HEK293 (cell line): ENCODE measurements at regions not wholly inside any gene's neighbourhood (a gene's known extent, or its start where the extent isn't known, plus 50 kb on each side); places are given as distances from the start of the nearest gene placed in this dataset.

Source experiments
- CTCF ChIA-PET: fragments of 350-600 bp; formaldehyde crosslinking; extraction: SDS; loops from one replicate; lab custom pipeline; 2021; ENCODE audit warnings: antibody characterized with exemption; lab: Yijun Ruan, JAX
- POLR2A ChIA-PET: fragments of 300-600 bp; formaldehyde crosslinking; extraction: SDS; loops from one replicate; lab custom pipeline; 2020; ENCODE audit warnings: antibody characterized with exemption, inconsistent platforms; lab: Yijun Ruan, JAX
- H3K27ac ChIP-seq: fragments of 200-500 bp; sonication (Bioruptor generic); 2 replicates; pipeline ENCODE4 v1.5.1; 2014; ENCODE audit warnings: low read depth, low read length, control low read depth, inconsistent platforms; ENCODE audit errors: extremely low read depth
- H3K36me3 ChIP-seq, 2 experiments: fragments of 200-500 bp in 1 of 2; sonication (Bioruptor generic) in 1 of 2; 1 replicate in 1 of 2; 2 replicates in 1 of 2; pipeline ENCODE4 v1.5.1; 2014 to 2017; ENCODE audit warnings: inconsistent platforms in 2 of 2, low read length in 2 of 2; ENCODE audit not compliant: control insufficient read depth in 2 of 2, insufficient read depth in 1 of 2
- H3K4me1 ChIP-seq: fragments of 200-500 bp; sonication (Bioruptor generic); 2 replicates; pipeline ENCODE4 v1.5.1; 2014; ENCODE audit warnings: mild to moderate bottlenecking, low read length, inconsistent platforms; ENCODE audit not compliant: control insufficient read depth, insufficient read depth
- H3K4me3 ChIP-seq: 2 replicates; pipeline ENCODE4 v1.5.1; 2011; ENCODE audit warnings: low read depth, mild to moderate bottlenecking, control low read depth, low read length, moderate library complexity
- H3K9me3 ChIP-seq: fragments of 200-500 bp; sonication (Bioruptor generic); 2 replicates; pipeline ENCODE4 v1.5.1; 2014; ENCODE audit warnings: low read depth, low read length, inconsistent platforms; ENCODE audit not compliant: control insufficient read depth, insufficient read depth
- PRDM2 ChIP-seq: fragments of 450-650 bp; formaldehyde crosslinking; IDR thresholded peaks from 2 replicates; pipeline ENCODE4 v1.5.1; 2016; ENCODE audit warnings: missing biosample characterization, missing genetic modification characterization, borderline replicate concordance
- ZBTB21 ChIP-seq: fragments of 450-650 bp; formaldehyde crosslinking; IDR thresholded peaks from 2 replicates; pipeline ENCODE4 v1.5.1; 2017; ENCODE audit warnings: missing biosample characterization, missing genetic modification characterization
- ZIC2 ChIP-seq: fragments of 450-650 bp; formaldehyde crosslinking; IDR thresholded peaks from 2 replicates; pipeline ENCODE4 v1.5.1; 2016; ENCODE audit warnings: missing biosample characterization, missing genetic modification characterization
- ZNF121 ChIP-seq: fragments of 450-650 bp; formaldehyde crosslinking; IDR thresholded peaks from 2 replicates; pipeline ENCODE4 v1.5.1; 2016; ENCODE audit warnings: missing biosample characterization, missing genetic modification characterization
- ZNF132 ChIP-seq: fragments of 450-650 bp; formaldehyde crosslinking; IDR thresholded peaks from 2 replicates; pipeline ENCODE4 v1.5.1; 2017; ENCODE audit warnings: missing biosample characterization, missing genetic modification characterization, borderline replicate concordance
- ZNF16 ChIP-seq: fragments of 450-650 bp; formaldehyde crosslinking; IDR thresholded peaks from 2 replicates; pipeline ENCODE4 v1.5.1; 2016; ENCODE audit warnings: low read depth, missing biosample characterization, missing genetic modification characterization
- ZNF169 ChIP-seq: fragments of 450-650 bp; formaldehyde crosslinking; IDR thresholded peaks from 2 replicates; pipeline ENCODE4 v1.5.1; 2016; ENCODE audit warnings: missing biosample characterization, missing genetic modification characterization
- ZNF174 ChIP-seq: fragments of 450-650 bp; formaldehyde crosslinking; IDR thresholded peaks from 2 replicates; pipeline ENCODE4 v1.5.0; 2017; ENCODE audit warnings: missing biosample characterization, mild to moderate bottlenecking, missing genetic modification characterization
- ZNF175 ChIP-seq: fragments of 450-650 bp; formaldehyde crosslinking; IDR thresholded peaks from 2 replicates; pipeline ENCODE4 v1.5.1; 2016; ENCODE audit warnings: missing biosample characterization, missing genetic modification characterization
- ZNF23 ChIP-seq: fragments of 450-650 bp; formaldehyde crosslinking; IDR thresholded peaks from 2 replicates; pipeline ENCODE4 v1.5.1; 2016; ENCODE audit warnings: missing biosample characterization, missing genetic modification characterization, borderline replicate concordance
- ZNF239 ChIP-seq: fragments of 450-650 bp; formaldehyde crosslinking; IDR thresholded peaks from 2 replicates; pipeline ENCODE4 v1.5.1; 2016; ENCODE audit warnings: missing biosample characterization, missing genetic modification characterization
- ZNF24 ChIP-seq: fragments of 450-650 bp; formaldehyde crosslinking; IDR thresholded peaks from 2 replicates; pipeline ENCODE4 v1.5.1; 2016; ENCODE audit warnings: missing biosample characterization, missing genetic modification characterization
- ZNF248 ChIP-seq: fragments of 450-650 bp; formaldehyde crosslinking; IDR thresholded peaks from 2 replicates; pipeline ENCODE4 v1.5.1; 2017; ENCODE audit warnings: missing biosample characterization, missing genetic modification characterization
- ZNF302 ChIP-seq: fragments of 450-650 bp; formaldehyde crosslinking; IDR thresholded peaks from 2 replicates; pipeline ENCODE4 v1.5.1; 2016; ENCODE audit warnings: missing biosample characterization, missing genetic modification characterization, low read depth
- ZNF529 ChIP-seq: fragments of 450-650 bp; formaldehyde crosslinking; IDR thresholded peaks from 2 replicates; pipeline ENCODE4 v1.5.1; 2017; ENCODE audit warnings: missing genetic modification characterization, missing biosample characterization; ENCODE audit not compliant: insufficient replicate concordance
- ZNF548 ChIP-seq: fragments of 450-650 bp; formaldehyde crosslinking; IDR thresholded peaks from 2 replicates; pipeline ENCODE4 v1.5.1; 2016; ENCODE audit warnings: missing biosample characterization, missing genetic modification characterization
- ZNF623 ChIP-seq: fragments of 450-650 bp; formaldehyde crosslinking; IDR thresholded peaks from 2 replicates; pipeline ENCODE4 v1.5.1; 2016; ENCODE audit warnings: missing biosample characterization, missing genetic modification characterization
- ZNF654 ChIP-seq: fragments of 450-650 bp; formaldehyde crosslinking; IDR thresholded peaks from 2 replicates; pipeline ENCODE4 v1.5.1; 2016; ENCODE audit warnings: low read depth, missing biosample characterization, missing genetic modification characterization
- ZNF660 ChIP-seq: fragments of 450-650 bp; IDR thresholded peaks from 2 replicates; pipeline ENCODE4 v1.5.1; 2018; ENCODE audit warnings: missing biosample characterization, mild to moderate bottlenecking, missing genetic modification characterization
- ZNF830 ChIP-seq: fragments of 450-650 bp; IDR thresholded peaks from 2 replicates; pipeline ENCODE4 v1.5.0; 2018; ENCODE audit warnings: missing biosample characterization, missing genetic modification characterization, low read depth, mild to moderate bottlenecking, moderate library complexity
- ZNF843 ChIP-seq: fragments of 450-650 bp; formaldehyde crosslinking; IDR thresholded peaks from 2 replicates; pipeline ENCODE4 v1.5.1; 2016; ENCODE audit warnings: missing biosample characterization, missing genetic modification characterization
- TF ChIP-seq, protein P1 (sequence below): fragments of 450-650 bp; formaldehyde crosslinking; optimal IDR thresholded peaks from 2 replicates; pipeline ENCODE3; 2016; ENCODE audit warnings: missing biosample characterization, mild to moderate bottlenecking, missing genetic modification characterization
- TF ChIP-seq, protein P2 (sequence below): fragments of 450-650 bp; formaldehyde crosslinking; IDR thresholded peaks from 2 replicates; pipeline ENCODE4 v1.5.1; 2017; ENCODE audit warnings: missing biosample characterization, missing genetic modification characterization
- TF ChIP-seq, protein P3 (sequence below): fragments of 450-650 bp; formaldehyde crosslinking; IDR thresholded peaks from 2 replicates; pipeline ENCODE4 v1.5.1; 2016; ENCODE audit warnings: missing biosample characterization, missing genetic modification characterization
- TF ChIP-seq, protein P4 (sequence below): fragments of 450-650 bp; formaldehyde crosslinking; IDR thresholded peaks from 2 replicates; pipeline ENCODE4; 2016; ENCODE audit warnings: missing biosample characterization, missing genetic modification characterization

- TF ChIP-seq ZNF654: no peak
- no peak for TF ChIP-seq ZNF169 (tag by site-specific recombination)
- TF ChIP-seq, protein P1, sequence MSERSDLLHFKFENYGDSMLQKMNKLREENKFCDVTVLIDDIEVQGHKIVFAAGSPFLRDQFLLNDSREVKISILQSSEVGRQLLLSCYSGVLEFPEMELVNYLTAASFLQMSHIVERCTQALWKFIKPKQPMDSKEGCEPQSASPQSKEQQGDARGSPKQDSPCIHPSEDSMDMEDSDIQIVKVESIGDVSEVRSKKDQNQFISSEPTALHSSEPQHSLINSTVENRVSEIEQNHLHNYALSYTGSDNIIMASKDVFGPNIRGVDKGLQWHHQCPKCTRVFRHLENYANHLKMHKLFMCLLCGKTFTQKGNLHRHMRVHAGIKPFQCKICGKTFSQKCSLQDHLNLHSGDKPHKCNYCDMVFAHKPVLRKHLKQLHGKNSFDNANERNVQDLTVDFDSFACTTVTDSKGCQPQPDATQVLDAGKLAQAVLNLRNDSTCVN: no peak
- no peak for TF ChIP-seq ZNF623 (tag by site-specific recombination)
- TF ChIP-seq PRDM2 (tag by site-specific recombination): no peak
- TF ChIP-seq ZNF529 (tag by site-specific recombination): no peak
- TF ChIP-seq ZNF248: no peak
These were observed 91.9 kb downstream of the DRD1 start (continued) for GRCh38 chr5:175351897-175352590.

DNA sequence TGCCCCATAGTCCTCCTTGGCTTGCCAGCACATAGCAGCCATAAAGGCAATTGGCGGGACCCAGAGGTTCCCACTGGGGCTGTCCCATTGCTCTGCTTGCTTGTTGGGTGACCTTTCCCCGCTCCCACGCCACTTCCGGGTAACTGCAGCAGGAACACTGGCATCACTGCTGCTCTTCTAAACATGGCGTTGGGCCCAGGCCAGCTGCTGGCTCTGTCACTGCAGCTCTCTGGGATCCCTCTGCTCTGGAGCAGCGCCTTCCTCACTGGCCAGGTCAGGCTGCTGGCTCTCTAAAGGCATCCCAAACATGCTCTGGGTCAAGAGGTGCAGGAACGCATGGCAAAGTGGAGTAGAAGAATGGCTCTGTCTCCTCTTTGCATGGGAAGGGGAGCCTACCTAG is 92.9 kb downstream of the DRD1 start:
- POLR2A ChIA-PET: no interaction called here
- H3K27ac ChIP-seq: no peak overlapping the region
- H3K4me3 ChIP-seq: no peak overlapping the region
- H3K4me1 ChIP-seq: peaks cover 4% of the 10 kb centered on the region
- H3K9me3 ChIP-seq: no peaks in the 10 kb centered on the region
- H3K36me3 ChIP-seq: no peaks in the 10 kb centered on the region
- CTCF ChIA-PET: no interaction called here
- no peak for TF ChIP-seq ZNF16 (tag by site-specific recombination)
- TF ChIP-seq ZNF24: no peak
- TF ChIP-seq, protein P2, sequence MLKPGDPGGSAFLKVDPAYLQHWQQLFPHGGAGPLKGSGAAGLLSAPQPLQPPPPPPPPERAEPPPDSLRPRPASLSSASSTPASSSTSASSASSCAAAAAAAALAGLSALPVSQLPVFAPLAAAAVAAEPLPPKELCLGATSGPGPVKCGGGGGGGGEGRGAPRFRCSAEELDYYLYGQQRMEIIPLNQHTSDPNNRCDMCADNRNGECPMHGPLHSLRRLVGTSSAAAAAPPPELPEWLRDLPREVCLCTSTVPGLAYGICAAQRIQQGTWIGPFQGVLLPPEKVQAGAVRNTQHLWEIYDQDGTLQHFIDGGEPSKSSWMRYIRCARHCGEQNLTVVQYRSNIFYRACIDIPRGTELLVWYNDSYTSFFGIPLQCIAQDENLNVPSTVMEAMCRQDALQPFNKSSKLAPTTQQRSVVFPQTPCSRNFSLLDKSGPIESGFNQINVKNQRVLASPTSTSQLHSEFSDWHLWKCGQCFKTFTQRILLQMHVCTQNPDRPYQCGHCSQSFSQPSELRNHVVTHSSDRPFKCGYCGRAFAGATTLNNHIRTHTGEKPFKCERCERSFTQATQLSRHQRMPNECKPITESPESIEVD (tag by site-specific recombination): no peak
- no peak for TF ChIP-seq ZNF830 (tag by site-specific recombination)
- TF ChIP-seq, protein P3, sequence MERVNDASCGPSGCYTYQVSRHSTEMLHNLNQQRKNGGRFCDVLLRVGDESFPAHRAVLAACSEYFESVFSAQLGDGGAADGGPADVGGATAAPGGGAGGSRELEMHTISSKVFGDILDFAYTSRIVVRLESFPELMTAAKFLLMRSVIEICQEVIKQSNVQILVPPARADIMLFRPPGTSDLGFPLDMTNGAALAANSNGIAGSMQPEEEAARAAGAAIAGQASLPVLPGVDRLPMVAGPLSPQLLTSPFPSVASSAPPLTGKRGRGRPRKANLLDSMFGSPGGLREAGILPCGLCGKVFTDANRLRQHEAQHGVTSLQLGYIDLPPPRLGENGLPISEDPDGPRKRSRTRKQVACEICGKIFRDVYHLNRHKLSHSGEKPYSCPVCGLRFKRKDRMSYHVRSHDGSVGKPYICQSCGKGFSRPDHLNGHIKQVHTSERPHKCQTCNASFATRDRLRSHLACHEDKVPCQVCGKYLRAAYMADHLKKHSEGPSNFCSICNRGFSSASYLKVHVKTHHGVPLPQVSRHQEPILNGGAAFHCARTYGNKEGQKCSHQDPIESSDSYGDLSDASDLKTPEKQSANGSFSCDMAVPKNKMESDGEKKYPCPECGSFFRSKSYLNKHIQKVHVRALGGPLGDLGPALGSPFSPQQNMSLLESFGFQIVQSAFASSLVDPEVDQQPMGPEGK (tag by site-specific recombination): no peak
- no peak for TF ChIP-seq ZNF23 (tag by site-specific recombination)
- no peak for TF ChIP-seq ZNF121
- TF ChIP-seq ZIC2 (tag by site-specific recombination): no peak
- TF ChIP-seq ZNF843 (tag by site-specific recombination): no peak
- no peak for TF ChIP-seq ZNF660 (tag by site-specific recombination)
- no peak for TF ChIP-seq ZNF174
- no peak for TF ChIP-seq ZNF239 (tag by site-specific recombination)
- TF ChIP-seq ZNF175 (tag by site-specific recombination): no peak
- no peak for TF ChIP-seq ZNF302 (tag by site-specific recombination)
- TF ChIP-seq ZBTB21 (tag by site-specific recombination): no peak
- no peak for TF ChIP-seq ZNF548
- TF ChIP-seq, protein P4, sequence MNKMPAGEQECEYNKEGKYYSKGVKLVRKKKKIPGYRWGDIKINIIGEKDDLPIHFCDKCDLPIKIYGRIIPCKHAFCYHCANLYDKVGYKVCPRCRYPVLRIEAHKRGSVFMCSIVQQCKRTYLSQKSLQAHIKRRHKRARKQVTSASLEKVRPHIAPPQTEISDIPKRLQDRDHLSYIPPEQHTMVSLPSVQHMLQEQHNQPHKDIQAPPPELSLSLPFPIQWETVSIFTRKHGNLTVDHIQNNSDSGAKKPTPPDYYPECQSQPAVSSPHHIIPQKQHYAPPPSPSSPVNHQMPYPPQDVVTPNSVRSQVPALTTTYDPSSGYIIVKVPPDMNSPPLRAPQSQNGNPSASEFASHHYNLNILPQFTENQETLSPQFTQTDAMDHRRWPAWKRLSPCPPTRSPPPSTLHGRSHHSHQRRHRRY (tag by site-specific recombination): no peak
- TF ChIP-seq ZNF132 (tag by site-specific recombination): no peak
